ENCODE measurements at regions not wholly inside any gene's neighbourhood (a gene's known extent, or its start where the extent isn't known, plus 50 kb on each side); places are given as distances from the start of the nearest gene placed in this dataset.
"Not testable (repeated sequence)": the region's sequence is repeated elsewhere in the genome, so short reads cannot be mapped to it uniquely, and the experiment has no call there.

DNA sequence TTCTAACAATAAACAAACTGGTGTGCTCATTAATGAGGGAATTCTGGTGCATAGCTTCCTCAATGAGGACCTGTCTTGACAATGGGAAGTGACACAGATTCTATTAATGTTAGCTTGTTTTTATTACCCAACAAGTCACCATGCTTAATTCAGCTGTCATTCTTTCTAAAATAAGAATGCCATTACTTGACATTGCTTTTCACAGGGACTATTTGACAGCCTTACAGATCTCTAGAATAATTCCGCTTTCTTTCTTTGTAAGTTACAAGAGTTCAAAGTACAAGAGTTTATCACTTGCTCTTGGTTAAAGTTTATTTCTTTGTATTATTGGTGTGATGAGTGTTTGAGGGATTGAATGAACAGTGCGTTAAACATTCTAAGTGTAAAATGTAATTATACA lies 127.0 kb upstream of the COL5A2 start:
- WGBS, 2 experiments = 83 to 100% methylated on average over 1 of the region's 2 CpGs
- no peaks in the 10 kb centered on the region for H3K27me3 ChIP-seq (ENCODE audit: control insufficient read depth, insufficient read depth, low read length, poor library complexity, severe bottlenecking)
- H3K36me3 ChIP-seq (ENCODE audit: control insufficient read depth, insufficient read depth, low read length) = no peaks in the 10 kb centered on the region
- no peaks in the 10 kb centered on the region for H3K9me3 ChIP-seq (ENCODE audit: control insufficient read depth, low read length)
- H3K4me3 ChIP-seq (ENCODE audit: insufficient read depth, low read depth, low read length) = no peak overlapping the region
- no peaks in the 10 kb centered on the region for H3K4me1 ChIP-seq (ENCODE audit: control insufficient read depth, insufficient read depth, low read length)
- no peak overlapping the region for H3K27ac ChIP-seq (ENCODE audit: insufficient read depth, low read depth, low read length, poor library complexity, severe bottlenecking)

DNA sequence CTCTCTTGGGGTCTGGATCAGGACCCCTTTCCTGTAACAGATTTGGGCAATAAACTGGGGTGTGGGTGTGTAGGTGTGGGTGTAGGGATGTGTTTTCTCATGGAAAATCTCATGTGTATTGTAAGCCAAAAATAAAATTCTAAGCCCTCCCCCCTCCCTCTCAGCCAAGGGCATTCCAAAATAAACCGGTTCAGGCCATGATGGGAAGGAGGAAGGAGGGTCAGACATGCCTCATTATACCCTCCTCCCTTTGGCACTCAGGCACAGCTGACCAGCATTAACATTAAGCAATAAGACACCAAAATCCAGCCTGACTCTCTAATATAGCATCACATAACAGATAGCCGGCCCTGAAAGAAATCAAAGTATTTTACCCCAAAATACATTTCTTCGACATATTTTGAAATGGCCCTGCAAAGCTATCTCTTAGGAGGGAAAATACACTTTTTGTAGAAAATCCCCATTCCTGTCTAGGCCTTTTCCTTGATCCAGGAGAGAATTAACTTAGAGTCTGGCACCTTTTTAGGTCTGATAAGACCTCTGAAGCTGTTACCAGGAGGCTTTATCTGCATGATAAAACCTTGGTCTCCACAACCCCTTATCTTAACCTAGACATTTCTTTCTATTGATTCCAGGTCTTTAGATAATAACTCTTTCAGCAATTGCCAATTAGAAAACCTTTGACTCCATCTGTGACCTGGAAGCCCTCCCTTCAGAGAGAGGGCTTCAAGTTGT lies 128.7 kb upstream of the COL5A2 start:
- no peaks in the 10 kb centered on the region for H3K4me1 ChIP-seq (ENCODE audit: control insufficient read depth, insufficient read depth, low read length)
- 96 to 97% methylated on average over 2 to 3 of the region's 3 CpGs for WGBS, 2 experiments
- no peaks in the 10 kb centered on the region for H3K9me3 ChIP-seq (ENCODE audit: control insufficient read depth, low read length)
- H3K36me3 ChIP-seq (ENCODE audit: control insufficient read depth, insufficient read depth, low read length) = no peaks in the 10 kb centered on the region
- no peak overlapping the region for H3K4me3 ChIP-seq (ENCODE audit: insufficient read depth, low read depth, low read length)
- H3K27ac ChIP-seq (ENCODE audit: insufficient read depth, low read depth, low read length, poor library complexity, severe bottlenecking) = no peak overlapping the region
- H3K27me3 ChIP-seq (ENCODE audit: control insufficient read depth, insufficient read depth, low read length, poor library complexity, severe bottlenecking) = no peaks in the 10 kb centered on the region

DNA sequence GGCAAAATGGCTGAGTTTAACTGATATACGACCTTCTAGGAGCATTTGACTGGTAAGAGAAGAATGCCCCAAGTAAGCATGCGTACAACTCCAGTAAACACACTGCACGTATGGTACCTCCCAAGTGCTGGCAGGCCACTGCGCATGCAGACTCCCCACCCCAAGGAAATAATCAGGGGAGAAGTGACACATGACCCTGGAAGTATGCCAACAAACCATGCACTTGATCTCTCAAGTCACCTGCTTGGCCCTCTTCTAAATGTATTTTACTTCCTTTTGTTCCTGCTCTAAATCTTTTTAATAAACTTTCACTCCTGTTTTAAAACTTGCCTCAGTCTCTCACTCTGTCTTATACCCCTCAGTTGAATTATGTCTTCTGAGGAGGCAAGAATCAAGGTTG lies 129.8 kb upstream of the COL5A2 start:
- no peaks in the 10 kb centered on the region for H3K9me3 ChIP-seq (ENCODE audit: control insufficient read depth, low read length)
- no peak overlapping the region for H3K27ac ChIP-seq (ENCODE audit: insufficient read depth, low read depth, low read length, poor library complexity, severe bottlenecking)
- 95 to 96% methylated on average over 4 of the region's 4 CpGs for WGBS, 2 experiments
- H3K27me3 ChIP-seq (ENCODE audit: control insufficient read depth, insufficient read depth, low read length, poor library complexity, severe bottlenecking) = no peaks in the 10 kb centered on the region
- H3K4me3 ChIP-seq (ENCODE audit: insufficient read depth, low read depth, low read length) = no peak overlapping the region
- H3K4me1 ChIP-seq (ENCODE audit: control insufficient read depth, insufficient read depth, low read length) = no peaks in the 10 kb centered on the region
- no peaks in the 10 kb centered on the region for H3K36me3 ChIP-seq (ENCODE audit: control insufficient read depth, insufficient read depth, low read length)

DNA sequence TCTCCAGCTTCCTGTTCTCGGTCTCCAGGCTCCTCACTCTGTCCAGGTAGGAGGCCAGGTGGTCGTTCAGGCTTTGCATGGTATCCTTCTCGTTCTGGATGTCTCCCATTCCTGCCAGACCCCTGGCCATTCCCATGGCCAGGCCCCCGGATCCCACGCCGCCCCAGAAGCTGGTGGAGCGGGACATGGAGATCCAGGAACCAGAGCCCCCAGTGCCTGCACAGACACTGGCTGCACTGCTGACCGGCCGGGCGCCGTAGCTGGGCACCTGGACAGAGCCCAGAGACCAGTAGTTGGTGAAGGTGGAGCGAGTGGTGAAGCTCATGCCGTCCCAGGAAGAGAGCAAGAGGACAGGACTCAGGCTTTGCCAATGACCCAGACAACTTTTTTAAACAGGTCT lies 129.1 kb upstream of the WDR75 start:
- Histone ChIP-seq H3K36me3 (ENCODE audit: control insufficient read depth, insufficient read depth, low read length) (no peaks in the 10 kb centered on the region), H3K4me3 (ENCODE audit: insufficient read depth, low read depth, low read length) (no peak overlapping the region), H3K27me3 (ENCODE audit: control insufficient read depth, insufficient read depth, low read length, poor library complexity, severe bottlenecking) (no peaks in the 10 kb centered on the region), H3K9me3 (ENCODE audit: control insufficient read depth, low read length) (no peaks in the 10 kb centered on the region), H3K4me1 (ENCODE audit: control insufficient read depth, insufficient read depth, low read length) (no peaks in the 10 kb centered on the region), H3K27ac (ENCODE audit: insufficient read depth, low read depth, low read length, poor library complexity, severe bottlenecking) (no peak overlapping the region)
- 95 to 96% methylated on average over 13 of the region's 13 CpGs for WGBS, 2 experiments

DNA sequence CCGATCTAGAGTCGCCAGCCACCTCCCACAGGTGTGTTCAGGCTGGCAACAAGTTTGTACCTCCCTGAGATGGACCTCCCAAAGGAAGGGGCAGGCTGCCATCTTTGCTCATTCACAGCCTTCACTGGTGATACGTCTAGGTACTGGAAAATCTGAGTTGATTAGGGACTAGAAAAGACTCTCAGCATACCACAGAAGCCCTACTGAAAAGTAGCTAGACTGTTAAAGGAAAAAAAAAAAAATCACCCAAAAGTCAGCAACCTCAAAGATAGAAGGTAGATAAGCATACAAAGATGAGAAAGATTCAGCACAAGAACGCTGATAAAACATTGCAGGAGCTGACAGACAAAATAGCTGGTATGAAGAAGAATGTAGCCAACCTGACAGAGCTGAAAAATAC lies 128.6 kb upstream of the WDR75 start:
- Histone ChIP-seq H3K4me3 (ENCODE audit: insufficient read depth, low read depth, low read length) (no peak overlapping the region), H3K27me3 (ENCODE audit: control insufficient read depth, insufficient read depth, low read length, poor library complexity, severe bottlenecking) (no peaks in the 10 kb centered on the region), H3K36me3 (ENCODE audit: control insufficient read depth, insufficient read depth, low read length) (no peaks in the 10 kb centered on the region), H3K27ac (ENCODE audit: insufficient read depth, low read depth, low read length, poor library complexity, severe bottlenecking) (no peak overlapping the region), H3K9me3 (ENCODE audit: control insufficient read depth, low read length) (no peaks in the 10 kb centered on the region), H3K4me1 (ENCODE audit: control insufficient read depth, insufficient read depth, low read length) (no peaks in the 10 kb centered on the region)
- 87 to 90% methylated on average over 3 to 4 of the region's 4 CpGs for WGBS, 2 experiments

DNA sequence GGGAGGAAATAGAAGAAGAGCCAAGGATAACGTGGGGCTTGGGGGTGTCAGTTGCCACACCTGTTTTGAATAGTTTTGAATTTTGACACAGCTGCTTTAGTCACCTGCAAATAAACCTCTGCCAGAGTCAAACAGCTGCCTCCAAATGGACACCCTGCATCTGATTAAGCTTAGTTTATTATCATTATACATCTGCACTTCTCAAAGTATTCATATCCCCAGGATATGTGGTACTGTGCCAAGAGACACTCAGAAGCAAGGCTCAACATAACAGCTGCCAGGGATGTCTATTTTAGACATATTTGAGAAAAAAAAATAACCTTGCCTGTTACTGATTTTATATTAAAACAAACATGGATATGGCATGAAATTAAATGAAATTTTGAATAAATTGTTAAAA lies 122.5 kb upstream of the WDR75 start:
- Histone ChIP-seq H3K9me3 (ENCODE audit: control insufficient read depth, low read length) (no peaks in the 10 kb centered on the region), H3K4me3 (ENCODE audit: insufficient read depth, low read depth, low read length) (no peak overlapping the region), H3K4me1 (ENCODE audit: control insufficient read depth, insufficient read depth, low read length) (no peaks in the 10 kb centered on the region), H3K27me3 (ENCODE audit: control insufficient read depth, insufficient read depth, low read length, poor library complexity, severe bottlenecking) (no peaks in the 10 kb centered on the region), H3K36me3 (ENCODE audit: control insufficient read depth, insufficient read depth, low read length) (no peaks in the 10 kb centered on the region), H3K27ac (ENCODE audit: insufficient read depth, low read depth, low read length, poor library complexity, severe bottlenecking) (no peak overlapping the region)
- WGBS, 2 experiments = 88 to 89% methylated on average over 1 of the region's 1 CpG

DNA sequence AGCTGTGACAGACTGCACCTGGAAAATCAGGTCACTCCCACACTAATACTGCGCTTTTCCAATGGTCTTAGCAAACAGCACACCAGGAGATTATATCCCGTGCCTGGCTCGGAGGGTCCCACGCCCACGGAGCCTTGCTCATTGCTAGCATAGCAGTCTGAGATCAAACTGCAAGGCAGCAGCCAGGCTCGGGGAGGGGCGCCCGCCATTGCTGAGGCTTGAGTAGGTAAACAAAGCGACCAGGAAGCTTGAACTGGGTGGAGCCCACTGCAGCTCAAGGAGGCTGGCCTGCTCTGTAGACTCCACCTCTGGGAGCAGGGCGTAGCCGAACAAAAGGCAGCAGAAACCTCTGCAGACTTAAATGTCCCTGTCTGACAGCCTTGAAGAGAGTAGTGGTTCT lies 121.8 kb upstream of the WDR75 start:
- not testable (repeated sequence) for H3K9me3 ChIP-seq (ENCODE audit: control insufficient read depth, low read length)

DNA sequence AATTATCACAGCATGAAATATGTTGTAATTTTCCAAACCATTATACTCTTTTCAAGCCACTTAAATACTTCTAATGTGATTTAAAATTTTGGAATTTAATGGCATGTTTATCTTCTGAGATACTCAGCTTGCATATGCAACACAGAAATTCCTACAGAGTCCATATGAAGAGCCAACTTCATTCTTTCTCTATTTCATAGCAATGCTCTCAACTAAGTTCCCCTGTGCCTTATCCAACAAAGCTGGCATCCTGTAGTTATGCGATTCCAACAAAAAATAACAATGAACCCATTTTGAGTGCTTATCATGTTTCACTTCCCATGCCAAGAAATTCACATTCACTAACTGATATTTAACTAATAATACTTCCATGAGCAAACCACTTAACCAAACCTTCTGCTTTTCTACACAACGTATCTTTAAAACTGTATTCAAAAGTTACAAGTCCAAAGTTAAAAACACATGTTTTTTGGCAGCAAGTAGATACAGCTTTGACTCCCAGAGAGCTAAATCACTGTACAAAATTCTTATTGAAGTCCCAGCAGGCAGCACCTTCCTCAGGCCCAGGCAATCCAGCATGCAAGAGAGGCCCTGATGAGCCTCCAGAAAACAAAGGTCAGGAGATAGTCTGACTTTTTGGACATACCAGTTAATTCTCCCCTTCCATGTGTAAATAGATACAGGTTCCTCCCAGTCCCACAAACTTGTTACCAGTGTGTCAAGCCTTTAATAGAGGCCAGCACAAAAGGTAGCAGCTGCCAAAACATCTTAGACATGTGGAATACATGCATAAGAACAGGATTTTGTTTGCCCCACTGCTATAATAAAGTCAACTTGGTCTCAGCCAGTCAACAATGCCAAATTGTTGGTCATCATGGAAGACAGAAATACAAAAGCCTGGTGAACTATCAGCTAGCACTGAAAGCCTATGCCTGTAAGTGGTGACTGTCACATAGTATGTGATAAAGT lies 113.1 kb upstream of the WDR75 start:
- 43 to 55% methylated on average over 2 of the region's 2 CpGs for WGBS, 2 experiments
- Histone ChIP-seq H3K4me1 (ENCODE audit: control insufficient read depth, insufficient read depth, low read length) (no peaks in the 10 kb centered on the region), H3K9me3 (ENCODE audit: control insufficient read depth, low read length) (no peaks in the 10 kb centered on the region)

More for the DNA sequence above, 121.8 kb upstream of the WDR75 start:
- not testable (repeated sequence) for H3K4me1 ChIP-seq (ENCODE audit: control insufficient read depth, insufficient read depth, low read length); H3K27ac ChIP-seq (ENCODE audit: insufficient read depth, low read depth, low read length, poor library complexity, severe bottlenecking); H3K4me3 ChIP-seq (ENCODE audit: insufficient read depth, low read depth, low read length); H3K36me3 ChIP-seq (ENCODE audit: control insufficient read depth, insufficient read depth, low read length); H3K27me3 ChIP-seq (ENCODE audit: control insufficient read depth, insufficient read depth, low read length, poor library complexity, severe bottlenecking)
- WGBS, 2 experiments = 93 to 96% methylated on average over 11 of the region's 11 CpGs

DNA sequence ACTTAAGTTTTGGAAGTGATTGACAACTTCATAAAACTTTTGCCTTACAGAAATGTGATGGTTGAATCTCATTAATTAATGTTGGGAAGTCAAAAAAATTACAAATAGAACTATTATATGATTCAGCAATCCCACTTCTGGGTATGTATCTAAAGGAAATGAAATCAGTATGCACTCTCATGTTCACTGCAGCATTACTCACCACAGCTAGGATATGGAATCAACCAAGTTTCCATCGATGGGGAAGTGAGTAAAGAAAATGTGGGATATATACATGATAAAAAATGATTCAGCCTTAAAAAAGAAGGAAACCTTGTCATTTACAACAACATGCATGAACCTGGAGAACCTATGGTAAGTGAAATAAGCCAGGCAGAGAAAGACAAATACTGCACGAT lies 112.4 kb upstream of the WDR75 start:
- 93 to 97% methylated on average over 1 of the region's 2 CpGs for WGBS, 2 experiments
- no peaks in the 10 kb centered on the region for H3K4me1 ChIP-seq (ENCODE audit: control insufficient read depth, insufficient read depth, low read length)
- H3K36me3 ChIP-seq (ENCODE audit: control insufficient read depth, insufficient read depth, low read length) = no peaks in the 10 kb centered on the region

More for the DNA sequence above, 113.1 kb upstream of the WDR75 start:
- Histone ChIP-seq H3K4me3 (ENCODE audit: insufficient read depth, low read depth, low read length) (no peak overlapping the region), H3K36me3 (ENCODE audit: control insufficient read depth, insufficient read depth, low read length) (no peaks in the 10 kb centered on the region), H3K27me3 (ENCODE audit: control insufficient read depth, insufficient read depth, low read length, poor library complexity, severe bottlenecking) (no peaks in the 10 kb centered on the region), H3K27ac (ENCODE audit: insufficient read depth, low read depth, low read length, poor library complexity, severe bottlenecking) (no peak overlapping the region)

DNA sequence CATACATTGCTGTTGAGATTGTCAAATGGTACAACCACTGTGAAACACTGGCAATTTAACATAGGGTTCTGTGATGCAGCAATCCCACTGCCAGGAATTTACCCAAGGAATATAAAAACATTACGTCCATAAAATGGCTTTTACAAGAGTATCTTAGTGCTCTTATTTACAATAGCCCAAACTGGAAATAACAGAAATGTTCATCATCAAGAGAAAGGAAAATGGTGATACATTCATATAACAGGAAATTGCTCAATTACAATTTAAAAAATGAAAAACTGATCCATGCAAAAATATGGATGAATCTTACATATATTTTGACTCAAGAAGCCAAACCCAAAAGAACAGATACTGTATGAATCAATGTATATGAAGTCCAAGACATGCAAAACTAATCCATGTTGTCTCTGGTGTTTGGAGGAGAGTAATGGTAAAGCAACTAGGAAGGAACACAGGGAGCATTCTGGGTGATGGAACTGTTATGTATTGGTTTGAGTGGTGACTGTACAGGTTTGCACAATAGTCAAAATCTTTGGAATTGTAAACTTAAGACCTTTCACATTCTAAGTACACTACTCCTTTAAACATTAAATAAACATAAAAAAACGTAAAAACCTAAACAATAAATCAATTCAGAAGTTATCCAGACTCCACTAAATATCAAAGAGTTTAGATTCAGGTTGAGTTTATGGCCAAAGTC lies 104.8 kb upstream of the WDR75 start:
- Histone ChIP-seq H3K36me3 (ENCODE audit: control insufficient read depth, insufficient read depth, low read length) (no peaks in the 10 kb centered on the region), H3K27ac (ENCODE audit: insufficient read depth, low read depth, low read length, poor library complexity, severe bottlenecking) (no peak overlapping the region), H3K4me3 (ENCODE audit: insufficient read depth, low read depth, low read length) (no peak overlapping the region), H3K4me1 (ENCODE audit: control insufficient read depth, insufficient read depth, low read length) (no peaks in the 10 kb centered on the region), H3K9me3 (ENCODE audit: control insufficient read depth, low read length) (no peaks in the 10 kb centered on the region), H3K27me3 (ENCODE audit: control insufficient read depth, insufficient read depth, low read length, poor library complexity, severe bottlenecking) (no peaks in the 10 kb centered on the region)
- 86 to 100% methylated on average over 1 to 2 of the region's 2 CpGs for WGBS, 2 experiments

More for the DNA sequence above, 112.4 kb upstream of the WDR75 start:
- Histone ChIP-seq H3K9me3 (ENCODE audit: control insufficient read depth, low read length) (no peaks in the 10 kb centered on the region), H3K4me3 (ENCODE audit: insufficient read depth, low read depth, low read length) (no peak overlapping the region), H3K27me3 (ENCODE audit: control insufficient read depth, insufficient read depth, low read length, poor library complexity, severe bottlenecking) (no peaks in the 10 kb centered on the region), H3K27ac (ENCODE audit: insufficient read depth, low read depth, low read length, poor library complexity, severe bottlenecking) (no peak overlapping the region)
